Fibroblast of villous mesenchyme (primary cell): ENCODE measurements at regions not wholly inside any gene's neighbourhood (a gene's known extent, or its start where the extent isn't known, plus 50 kb on each side); places are given as distances from the start of the nearest gene placed in this dataset.

ENCODE experiments used
- DNase-seq: peaks from one replicate; pipeline ENCODE4 v3.0.0-alpha.2; 2010; ENCODE audit warnings: low read depth
- H3K4me3 ChIP-seq: 2 replicates; pipeline ENCODE4 v1.5.1; 2011; ENCODE audit warnings: low read depth, mild to moderate bottlenecking, low read length
- TF ChIP-seq, protein P1 (sequence below): IDR thresholded peaks from 2 replicates; pipeline ENCODE4 v1.5.1; 2012; ENCODE audit warnings: low read depth, mild to moderate bottlenecking, low read length; ENCODE audit not compliant: insufficient read depth

DNA sequence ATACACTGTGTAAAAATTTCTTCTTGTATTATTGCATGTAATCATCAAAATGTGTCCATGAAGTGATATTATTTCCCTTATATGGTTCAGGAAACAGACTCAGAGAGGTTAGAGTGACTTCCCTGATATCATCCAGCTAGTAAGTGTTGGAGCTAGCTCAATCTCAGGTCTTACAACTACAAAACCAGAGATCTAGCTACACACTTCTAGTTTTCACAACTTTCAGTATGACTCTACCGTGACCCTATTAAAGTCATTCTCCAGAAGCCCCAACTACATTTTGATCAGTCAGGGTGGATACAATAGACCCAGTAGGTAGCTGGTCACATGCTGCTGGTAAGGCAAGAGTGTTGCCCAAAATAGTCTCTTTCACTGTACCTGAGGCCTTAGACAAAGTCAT, 165.3 kb downstream of the GOLIM4 start:
- TF ChIP-seq, protein P1, sequence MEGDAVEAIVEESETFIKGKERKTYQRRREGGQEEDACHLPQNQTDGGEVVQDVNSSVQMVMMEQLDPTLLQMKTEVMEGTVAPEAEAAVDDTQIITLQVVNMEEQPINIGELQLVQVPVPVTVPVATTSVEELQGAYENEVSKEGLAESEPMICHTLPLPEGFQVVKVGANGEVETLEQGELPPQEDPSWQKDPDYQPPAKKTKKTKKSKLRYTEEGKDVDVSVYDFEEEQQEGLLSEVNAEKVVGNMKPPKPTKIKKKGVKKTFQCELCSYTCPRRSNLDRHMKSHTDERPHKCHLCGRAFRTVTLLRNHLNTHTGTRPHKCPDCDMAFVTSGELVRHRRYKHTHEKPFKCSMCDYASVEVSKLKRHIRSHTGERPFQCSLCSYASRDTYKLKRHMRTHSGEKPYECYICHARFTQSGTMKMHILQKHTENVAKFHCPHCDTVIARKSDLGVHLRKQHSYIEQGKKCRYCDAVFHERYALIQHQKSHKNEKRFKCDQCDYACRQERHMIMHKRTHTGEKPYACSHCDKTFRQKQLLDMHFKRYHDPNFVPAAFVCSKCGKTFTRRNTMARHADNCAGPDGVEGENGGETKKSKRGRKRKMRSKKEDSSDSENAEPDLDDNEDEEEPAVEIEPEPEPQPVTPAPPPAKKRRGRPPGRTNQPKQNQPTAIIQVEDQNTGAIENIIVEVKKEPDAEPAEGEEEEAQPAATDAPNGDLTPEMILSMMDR, result no peak
- no peak for DNase-seq
- no peak overlapping the region for H3K4me3 ChIP-seq

DNA sequence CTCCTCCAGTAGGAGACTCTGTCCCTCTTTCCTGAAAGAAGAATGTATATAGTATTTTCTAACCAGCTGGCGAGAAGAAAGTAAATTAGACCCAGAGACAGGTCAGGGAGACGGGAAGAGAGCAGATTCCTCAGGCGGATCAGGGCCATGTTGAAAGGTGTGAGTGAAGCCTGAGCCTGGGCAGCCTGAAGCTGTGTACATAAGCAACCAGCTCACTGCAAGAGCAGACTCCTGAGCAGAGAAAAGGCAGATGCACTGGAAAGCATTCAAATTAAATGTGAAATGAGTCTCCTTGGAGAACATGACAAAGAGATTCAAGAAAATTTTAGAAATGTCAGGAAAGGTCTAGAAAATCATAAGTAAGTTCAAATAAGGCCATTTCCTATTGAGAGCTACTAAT, 165.8 kb downstream of the GOLIM4 start:
- H3K4me3 ChIP-seq, result no peak overlapping the region
- peak; percentile 5 for DNase-seq
- TF ChIP-seq, protein P1, result no peak

DNA sequence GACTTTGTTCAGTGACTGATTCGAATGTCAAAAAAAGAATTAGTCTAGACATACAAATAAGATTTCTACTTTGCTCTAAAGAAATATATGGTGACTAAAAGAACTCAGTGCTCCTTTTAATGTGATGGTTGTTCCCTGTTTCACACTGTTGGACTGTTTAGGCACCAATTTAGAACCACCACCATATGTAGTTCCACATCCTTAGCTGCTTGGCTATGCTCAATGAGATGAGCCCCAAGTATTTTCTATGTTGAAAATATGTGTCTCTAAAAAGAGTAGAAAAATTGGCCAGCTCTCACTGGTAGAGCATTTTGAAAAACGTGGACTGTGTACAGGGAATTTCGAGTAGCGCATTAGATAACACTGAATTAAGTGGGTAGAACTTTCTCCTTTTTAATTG, 167.3 kb downstream of the GOLIM4 start:
- no peak overlapping the region for H3K4me3 ChIP-seq
- TF ChIP-seq, protein P1, result no peak
- no peak for DNase-seq

DNA sequence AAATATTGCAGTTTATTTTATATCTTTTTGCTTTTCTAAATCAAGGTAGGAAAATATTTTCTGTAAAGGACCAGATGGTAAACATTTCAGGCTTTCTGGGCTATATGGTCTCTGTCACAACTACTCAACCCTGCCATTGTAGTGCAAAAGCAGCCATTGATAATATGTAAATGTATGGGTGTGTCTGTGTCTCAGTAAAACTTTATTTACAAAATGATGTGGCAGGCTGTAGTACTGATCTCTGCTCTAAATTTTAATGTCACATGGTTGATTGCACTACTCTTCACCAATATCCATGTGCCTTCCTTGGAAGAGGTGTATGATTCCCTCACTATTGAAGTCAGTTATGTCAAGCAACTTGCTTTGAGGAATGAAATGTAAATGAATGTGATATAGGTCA, 175.0 kb downstream of the GOLIM4 start:
- DNase-seq, result no peak
- TF ChIP-seq, protein P1, result no peak
- H3K4me3 ChIP-seq, result no peak overlapping the region

DNA sequence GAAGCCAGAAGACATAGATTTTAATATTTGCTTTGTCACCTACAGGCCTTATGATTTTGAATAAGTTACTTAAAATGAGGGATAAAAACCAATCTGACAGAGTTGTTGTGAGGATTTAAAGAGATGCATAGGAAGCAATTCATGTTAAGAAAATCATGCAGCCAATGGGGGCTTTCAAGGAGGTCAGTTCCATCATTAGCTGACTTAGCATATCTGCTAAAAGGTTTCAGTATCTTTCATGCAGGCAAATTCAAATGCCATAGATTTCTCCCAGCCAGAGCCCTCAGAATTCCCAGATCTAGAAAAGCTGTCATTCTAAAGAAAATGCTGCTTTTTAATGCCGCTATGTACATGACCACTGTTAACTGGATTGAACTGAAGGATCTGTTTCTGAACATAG, 176.1 kb downstream of the GOLIM4 start:
- no peak overlapping the region for H3K4me3 ChIP-seq
- no peak for DNase-seq
- TF ChIP-seq, protein P1, result no peak

DNA sequence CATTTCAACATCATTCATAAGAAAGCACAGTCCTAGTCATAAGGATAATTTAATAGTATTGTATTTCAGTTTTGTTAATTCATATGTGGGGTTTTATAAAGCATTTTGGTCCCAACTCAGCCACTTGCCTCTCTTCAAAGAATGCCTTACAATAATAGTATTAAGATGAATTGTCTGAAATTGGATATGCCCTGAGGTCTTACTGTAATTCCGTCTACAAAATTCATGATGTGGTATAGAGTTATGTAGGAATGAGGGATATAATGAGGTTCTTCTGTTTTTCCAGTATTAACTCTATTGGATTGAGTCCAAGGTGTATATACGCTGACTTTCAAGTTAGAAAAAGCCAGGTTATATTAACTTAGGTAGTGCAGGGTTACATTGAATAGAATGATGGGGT, 177.0 kb downstream of the GOLIM4 start:
- no peak overlapping the region for H3K4me3 ChIP-seq
- TF ChIP-seq, protein P1, result no peak
- DNase-seq, result no peak

DNA sequence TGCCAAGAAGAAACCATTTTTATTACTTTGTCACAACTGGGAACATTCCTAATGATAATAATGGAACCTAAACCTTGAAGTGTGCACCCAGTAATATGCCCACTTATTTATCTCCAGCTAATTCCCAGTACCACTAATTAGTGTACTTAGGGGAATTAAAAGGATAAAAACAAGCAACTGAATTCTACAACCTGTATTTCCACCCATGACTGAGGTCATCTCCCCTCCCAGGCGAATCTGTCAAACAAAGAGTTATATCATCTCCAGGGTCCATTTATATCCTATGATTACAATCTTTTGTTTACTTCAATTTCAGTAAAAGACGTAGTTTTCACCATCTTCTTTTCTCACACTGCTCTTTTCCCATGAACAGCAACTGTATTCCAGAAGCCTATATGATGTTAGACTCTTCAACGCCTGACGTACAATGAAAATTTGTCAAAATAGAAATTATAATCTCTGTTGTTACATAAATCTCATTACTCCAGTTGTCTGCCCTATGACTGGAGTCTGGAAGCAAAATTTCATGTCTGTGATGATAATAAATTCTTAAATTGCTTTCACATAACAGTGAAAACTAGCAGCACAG, 177.6 kb downstream of the GOLIM4 start:
- TF ChIP-seq, protein P1, result no peak

More for the DNA sequence above, 177.6 kb downstream of the GOLIM4 start:
- H3K4me3 ChIP-seq, result no peak overlapping the region
- no peak for DNase-seq
